SK-N-SH treated with all-trans-retinoic acid at 6 μM for 48 hours (cell line): ENCODE measurements at regions not wholly inside any gene's neighbourhood (a gene's known extent, or its start where the extent isn't known, plus 50 kb on each side); places are given as distances from the start of the nearest gene placed in this dataset.

Source experiments
- ATAC-seq: fragments of 200-7000 bp; cut with Tn5 transposase; 3 replicates; pipeline ENCODE4 v1.9.1; 2020; ENCODE audit warnings: mild to moderate bottlenecking, moderate library complexity
- ARNTL ChIP-seq: fragments of 450-650 bp; formaldehyde crosslinking; IDR thresholded peaks from 2 replicates; pipeline ENCODE4 v1.5.0; 2020; ENCODE audit warnings: low read depth, mild to moderate bottlenecking, moderate library complexity, borderline replicate concordance
- ESRRG ChIP-seq: fragments of 250-450 bp; sonication (Bioruptor Pico); IDR thresholded peaks from 2 replicates; pipeline ENCODE4 v1.6.1; 2021; ENCODE audit warnings: mild to moderate bottlenecking
- GLIS3 ChIP-seq: fragments of 250-450 bp; sonication (Bioruptor Pico); IDR thresholded peaks from 2 replicates; pipeline ENCODE4 v1.5.0; 2020; ENCODE audit warnings: mild to moderate bottlenecking, moderate library complexity
- ISL1 ChIP-seq: fragments of 250-450 bp; sonication (Bioruptor Pico); IDR thresholded peaks from 2 replicates; pipeline ENCODE4 v2.1.2; 2022; ENCODE audit warnings: mild to moderate bottlenecking, moderate library complexity
- PPARA ChIP-seq: fragments of 250-450 bp; sonication (Bioruptor Pico); IDR thresholded peaks from 2 replicates; pipeline ENCODE4 v1.5.0; 2020; ENCODE audit warnings: mild to moderate bottlenecking, borderline replicate concordance
- RARB ChIP-seq: fragments of 250-450 bp; sonication (Bioruptor Pico); IDR thresholded peaks from 2 replicates; pipeline ENCODE4 v1.8.0; 2021; ENCODE audit warnings: mild to moderate bottlenecking, moderate library complexity
- ZC3H10 ChIP-seq: fragments of 250-450 bp; sonication (Bioruptor Pico); IDR thresholded peaks from 2 replicates; pipeline ENCODE4 v1.5.1; 2021; ENCODE audit warnings: mild to moderate bottlenecking, moderate library complexity
- ZFP3 ChIP-seq: fragments of 250-450 bp; sonication (Bioruptor Pico); IDR thresholded peaks from 2 replicates; pipeline ENCODE4 v1.5.0; 2020; ENCODE audit warnings: mild to moderate bottlenecking, moderate library complexity
- ZFP30 ChIP-seq: fragments of 450-650 bp; formaldehyde crosslinking; IDR thresholded peaks from 2 replicates; pipeline ENCODE4 v1.5.0; 2022; ENCODE audit warnings: mild to moderate bottlenecking, moderate library complexity
- ZNF565 ChIP-seq: fragments of 450-650 bp; formaldehyde crosslinking; conservative IDR thresholded peaks from 2 replicates; pipeline ENCODE4 v1.5.0; 2020; ENCODE audit warnings: low read depth, mild to moderate bottlenecking, moderate library complexity
- ZNF70 ChIP-seq: fragments of 450-650 bp; formaldehyde crosslinking; IDR thresholded peaks from 2 replicates; pipeline ENCODE4 v1.5.0; 2020; ENCODE audit warnings: mild to moderate bottlenecking, moderate library complexity
- ZNF8 ChIP-seq: fragments of 450-650 bp; formaldehyde crosslinking; IDR thresholded peaks from 2 replicates; pipeline ENCODE4 v1.5.0; 2020; ENCODE audit warnings: mild to moderate bottlenecking, moderate library complexity
- TF ChIP-seq, protein P1 (sequence below): fragments of 250-450 bp; sonication (Bioruptor Pico); IDR thresholded peaks from 2 replicates; pipeline ENCODE4 v1.8.0; 2021; ENCODE audit warnings: low read depth, mild to moderate bottlenecking, moderate library complexity, borderline replicate concordance
- TF ChIP-seq, protein P2 (sequence below): fragments of 250-450 bp; sonication (Bioruptor Pico); IDR thresholded peaks from 2 replicates; pipeline ENCODE4 v1.5.1; 2021; ENCODE audit warnings: mild to moderate bottlenecking, moderate library complexity
- TF ChIP-seq, protein P3 (sequence below): fragments of 250-450 bp; sonication (Bioruptor Pico); IDR thresholded peaks from 2 replicates; pipeline ENCODE4 v1.5.1; 2020; ENCODE audit warnings: low read depth, mild to moderate bottlenecking, moderate library complexity
- TF ChIP-seq, protein P4 (sequence below): fragments of 250-450 bp; sonication (Bioruptor Pico); IDR thresholded peaks from 2 replicates; pipeline ENCODE4 v1.8.0; 2020; ENCODE audit warnings: mild to moderate bottlenecking, moderate library complexity, borderline replicate concordance
- TF ChIP-seq, protein P5 (sequence below): fragments of 250-450 bp; sonication (Bioruptor Pico); IDR thresholded peaks from 2 replicates; pipeline ENCODE4 v1.5.0; 2020; ENCODE audit warnings: mild to moderate bottlenecking, moderate library complexity

DNA sequence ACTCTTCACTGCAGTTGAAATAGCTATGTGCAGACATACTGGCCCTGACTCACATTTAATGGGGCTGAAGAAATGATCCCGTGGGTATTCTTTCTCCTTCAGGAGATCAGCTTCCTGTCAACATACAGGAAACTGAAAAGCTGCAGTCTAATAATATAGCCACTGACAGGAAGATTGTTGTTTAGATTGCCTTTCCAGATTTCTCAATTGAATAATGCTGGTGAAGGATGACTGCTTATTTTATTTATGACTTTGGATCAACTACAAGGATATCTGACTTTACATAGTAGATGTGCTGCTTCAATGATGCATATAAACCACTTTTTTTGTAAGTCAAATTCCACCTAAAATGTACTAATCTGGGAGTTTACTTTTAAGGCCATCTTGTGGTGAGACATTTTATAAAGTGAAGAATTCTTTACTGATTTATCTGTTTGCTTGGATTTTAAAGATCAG is 93.4 kb upstream of the MAP4K3 start:
- TF ChIP-seq, protein P1, sequence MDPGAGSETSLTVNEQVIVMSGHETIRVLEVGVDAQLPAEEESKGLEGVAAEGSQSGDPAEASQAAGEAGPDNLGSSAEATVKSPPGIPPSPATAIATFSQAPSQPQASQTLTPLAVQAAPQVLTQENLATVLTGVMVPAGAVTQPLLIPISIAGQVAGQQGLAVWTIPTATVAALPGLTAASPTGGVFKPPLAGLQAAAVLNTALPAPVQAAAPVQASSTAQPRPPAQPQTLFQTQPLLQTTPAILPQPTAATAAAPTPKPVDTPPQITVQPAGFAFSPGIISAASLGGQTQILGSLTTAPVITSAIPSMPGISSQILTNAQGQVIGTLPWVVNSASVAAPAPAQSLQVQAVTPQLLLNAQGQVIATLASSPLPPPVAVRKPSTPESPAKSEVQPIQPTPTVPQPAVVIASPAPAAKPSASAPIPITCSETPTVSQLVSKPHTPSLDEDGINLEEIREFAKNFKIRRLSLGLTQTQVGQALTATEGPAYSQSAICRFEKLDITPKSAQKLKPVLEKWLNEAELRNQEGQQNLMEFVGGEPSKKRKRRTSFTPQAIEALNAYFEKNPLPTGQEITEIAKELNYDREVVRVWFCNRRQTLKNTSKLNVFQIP, result 0 out of 2 replicates have a peak, but pooled peaks have one; percentile 17
- TF ChIP-seq ESRRG (CRISPR knock-in tag) (no peak), ISL1 (peak; percentile 89), ZFP3 (CRISPR knock-in tag) (no peak)
- TF ChIP-seq, protein P2, sequence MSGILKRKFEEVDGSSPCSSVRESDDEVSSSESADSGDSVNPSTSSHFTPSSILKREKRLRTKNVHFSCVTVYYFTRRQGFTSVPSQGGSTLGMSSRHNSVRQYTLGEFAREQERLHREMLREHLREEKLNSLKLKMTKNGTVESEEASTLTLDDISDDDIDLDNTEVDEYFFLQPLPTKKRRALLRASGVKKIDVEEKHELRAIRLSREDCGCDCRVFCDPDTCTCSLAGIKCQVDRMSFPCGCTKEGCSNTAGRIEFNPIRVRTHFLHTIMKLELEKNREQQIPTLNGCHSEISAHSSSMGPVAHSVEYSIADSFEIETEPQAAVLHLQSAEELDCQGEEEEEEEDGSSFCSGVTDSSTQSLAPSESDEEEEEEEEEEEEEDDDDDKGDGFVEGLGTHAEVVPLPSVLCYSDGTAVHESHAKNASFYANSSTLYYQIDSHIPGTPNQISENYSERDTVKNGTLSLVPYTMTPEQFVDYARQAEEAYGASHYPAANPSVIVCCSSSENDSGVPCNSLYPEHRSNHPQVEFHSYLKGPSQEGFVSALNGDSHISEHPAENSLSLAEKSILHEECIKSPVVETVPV, result peak; percentile 46; the same call in 1 of the 2 replicates
- TF ChIP-seq, protein P3, sequence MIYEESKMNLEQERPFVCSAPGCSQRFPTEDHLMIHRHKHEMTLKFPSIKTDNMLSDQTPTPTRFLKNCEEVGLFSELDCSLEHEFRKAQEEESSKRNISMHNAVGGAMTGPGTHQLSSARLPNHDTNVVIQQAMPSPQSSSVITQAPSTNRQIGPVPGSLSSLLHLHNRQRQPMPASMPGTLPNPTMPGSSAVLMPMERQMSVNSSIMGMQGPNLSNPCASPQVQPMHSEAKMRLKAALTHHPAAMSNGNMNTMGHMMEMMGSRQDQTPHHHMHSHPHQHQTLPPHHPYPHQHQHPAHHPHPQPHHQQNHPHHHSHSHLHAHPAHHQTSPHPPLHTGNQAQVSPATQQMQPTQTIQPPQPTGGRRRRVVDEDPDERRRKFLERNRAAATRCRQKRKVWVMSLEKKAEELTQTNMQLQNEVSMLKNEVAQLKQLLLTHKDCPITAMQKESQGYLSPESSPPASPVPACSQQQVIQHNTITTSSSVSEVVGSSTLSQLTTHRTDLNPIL, result 0 out of 2 replicates have a peak, but pooled peaks have one; percentile 23
- ATAC-seq, result peak; percentile 83

DNA sequence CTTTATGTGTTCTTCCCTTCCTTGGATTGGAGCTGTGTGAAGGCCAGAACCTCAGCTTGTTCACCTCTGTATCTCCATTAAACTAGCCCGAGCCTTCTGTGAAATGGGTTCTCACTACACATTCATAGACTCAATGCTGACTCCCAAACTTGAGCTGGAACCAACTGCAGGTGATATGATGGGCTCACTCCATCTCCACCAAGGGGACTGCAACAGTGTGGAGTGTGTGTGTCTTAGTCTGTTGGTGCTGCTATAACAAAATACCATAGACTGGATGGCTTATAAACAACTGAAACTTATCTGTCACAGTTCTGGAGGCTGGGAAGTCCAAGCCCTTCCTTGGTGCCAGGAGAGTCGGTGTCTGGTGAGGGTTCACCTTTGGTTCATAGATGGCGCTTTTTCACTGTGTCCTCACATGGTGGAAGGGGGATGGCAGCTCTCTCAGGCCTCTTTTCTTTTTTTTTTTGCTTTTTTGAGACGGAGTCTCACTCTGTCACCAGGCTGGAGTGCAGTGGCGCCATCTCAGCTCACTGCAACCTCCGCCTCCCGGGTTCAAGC is 94.2 kb upstream of the MAP4K3 start:
- TF ChIP-seq RARB (CRISPR knock-in tag) (no peak), ZNF565 (CRISPR knock-in tag) (no peak)
- no peak for ATAC-seq

DNA sequence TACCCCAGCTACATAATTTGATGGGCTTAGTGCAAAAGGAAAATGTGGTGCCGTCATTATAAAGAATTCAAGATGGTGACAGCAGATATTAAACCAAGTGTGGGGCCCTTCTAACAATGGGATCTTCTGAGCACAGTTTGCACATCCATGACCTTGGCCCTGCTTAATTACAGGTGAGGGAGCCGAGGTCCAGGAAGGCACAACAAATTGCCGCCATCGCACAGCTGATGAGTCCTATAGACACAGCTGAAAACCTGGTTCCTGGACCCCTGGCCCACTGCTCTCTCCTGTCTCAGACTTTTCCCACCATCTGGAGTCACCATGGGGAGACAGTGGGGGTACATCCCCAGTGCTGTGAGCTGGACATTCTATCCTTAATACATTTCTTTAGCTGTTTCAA is 95.8 kb upstream of the MAP4K3 start:
- TF ChIP-seq ZNF8 (CRISPR knock-in tag) (no peak), ZC3H10 (CRISPR knock-in tag) (no peak), ZFP30 (CRISPR knock-in tag) (no peak), ZNF70 (no peak), ESRRG (CRISPR knock-in tag) (no peak), ZNF565 (CRISPR knock-in tag) (no peak), GLIS3 (CRISPR knock-in tag) (no peak), PPARA (CRISPR knock-in tag) (no peak), ARNTL (CRISPR knock-in tag) (no peak), RARB (CRISPR knock-in tag) (no peak)
- TF ChIP-seq, protein P3, result no peak
- TF ChIP-seq, protein P4, sequence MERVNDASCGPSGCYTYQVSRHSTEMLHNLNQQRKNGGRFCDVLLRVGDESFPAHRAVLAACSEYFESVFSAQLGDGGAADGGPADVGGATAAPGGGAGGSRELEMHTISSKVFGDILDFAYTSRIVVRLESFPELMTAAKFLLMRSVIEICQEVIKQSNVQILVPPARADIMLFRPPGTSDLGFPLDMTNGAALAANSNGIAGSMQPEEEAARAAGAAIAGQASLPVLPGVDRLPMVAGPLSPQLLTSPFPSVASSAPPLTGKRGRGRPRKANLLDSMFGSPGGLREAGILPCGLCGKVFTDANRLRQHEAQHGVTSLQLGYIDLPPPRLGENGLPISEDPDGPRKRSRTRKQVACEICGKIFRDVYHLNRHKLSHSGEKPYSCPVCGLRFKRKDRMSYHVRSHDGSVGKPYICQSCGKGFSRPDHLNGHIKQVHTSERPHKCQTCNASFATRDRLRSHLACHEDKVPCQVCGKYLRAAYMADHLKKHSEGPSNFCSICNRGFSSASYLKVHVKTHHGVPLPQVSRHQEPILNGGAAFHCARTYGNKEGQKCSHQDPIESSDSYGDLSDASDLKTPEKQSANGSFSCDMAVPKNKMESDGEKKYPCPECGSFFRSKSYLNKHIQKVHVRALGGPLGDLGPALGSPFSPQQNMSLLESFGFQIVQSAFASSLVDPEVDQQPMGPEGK (CRISPR knock-in tag), result no peak
- TF ChIP-seq, protein P5, sequence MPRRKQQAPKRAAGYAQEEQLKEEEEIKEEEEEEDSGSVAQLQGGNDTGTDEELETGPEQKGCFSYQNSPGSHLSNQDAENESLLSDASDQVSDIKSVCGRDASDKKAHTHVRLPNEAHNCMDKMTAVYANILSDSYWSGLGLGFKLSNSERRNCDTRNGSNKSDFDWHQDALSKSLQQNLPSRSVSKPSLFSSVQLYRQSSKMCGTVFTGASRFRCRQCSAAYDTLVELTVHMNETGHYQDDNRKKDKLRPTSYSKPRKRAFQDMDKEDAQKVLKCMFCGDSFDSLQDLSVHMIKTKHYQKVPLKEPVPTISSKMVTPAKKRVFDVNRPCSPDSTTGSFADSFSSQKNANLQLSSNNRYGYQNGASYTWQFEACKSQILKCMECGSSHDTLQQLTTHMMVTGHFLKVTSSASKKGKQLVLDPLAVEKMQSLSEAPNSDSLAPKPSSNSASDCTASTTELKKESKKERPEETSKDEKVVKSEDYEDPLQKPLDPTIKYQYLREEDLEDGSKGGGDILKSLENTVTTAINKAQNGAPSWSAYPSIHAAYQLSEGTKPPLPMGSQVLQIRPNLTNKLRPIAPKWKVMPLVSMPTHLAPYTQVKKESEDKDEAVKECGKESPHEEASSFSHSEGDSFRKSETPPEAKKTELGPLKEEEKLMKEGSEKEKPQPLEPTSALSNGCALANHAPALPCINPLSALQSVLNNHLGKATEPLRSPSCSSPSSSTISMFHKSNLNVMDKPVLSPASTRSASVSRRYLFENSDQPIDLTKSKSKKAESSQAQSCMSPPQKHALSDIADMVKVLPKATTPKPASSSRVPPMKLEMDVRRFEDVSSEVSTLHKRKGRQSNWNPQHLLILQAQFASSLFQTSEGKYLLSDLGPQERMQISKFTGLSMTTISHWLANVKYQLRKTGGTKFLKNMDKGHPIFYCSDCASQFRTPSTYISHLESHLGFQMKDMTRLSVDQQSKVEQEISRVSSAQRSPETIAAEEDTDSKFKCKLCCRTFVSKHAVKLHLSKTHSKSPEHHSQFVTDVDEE (CRISPR knock-in tag), result no peak
- ATAC-seq, result no peak
